Tibial nerve (tissue), 4 donors: ENCODE measurements at regions not wholly inside any gene's neighbourhood (a gene's known extent, or its start where the extent isn't known, plus 50 kb on each side); places are given as distances from the start of the nearest gene placed in this dataset.

Experiments
- DNase-seq, 2 donors: peaks; one replicate each; pipeline ENCODE4 v3.0.0-alpha.2; 2019; ENCODE audit warnings: low spot score in 2 of 2
- H3K27ac ChIP-seq, 4 donors: fragments of 200-600 bp; sonication (generic) in 3 of 4; one replicate each; pipeline ENCODE4 v1.5.1; 2017 to 2019; ENCODE audit warnings: mild to moderate bottlenecking in 1 of 4
- H3K27me3 ChIP-seq, 2 donors: fragments of 200-600 bp; sonication (generic) in 1 of 2; one replicate each; pipeline versions ENCODE4 v1.5.1 to v1.6.0; 2017 to 2019
- H3K36me3 ChIP-seq, 3 donors: fragments of 200-600 bp; sonication (generic); one replicate each; pipeline ENCODE4 v1.5.1; 2018 to 2019
- H3K4me1 ChIP-seq, 4 donors: fragments of 200-600 bp; sonication (generic) in 3 of 4; one replicate each; pipeline ENCODE4 v1.5.1; 2017 to 2019
- H3K4me3 ChIP-seq, 4 donors: fragments of 200-600 bp; sonication (generic) in 3 of 4; one replicate each; pipeline ENCODE4 v1.5.1; 2017 to 2019; ENCODE audit warnings: mild to moderate bottlenecking in 1 of 4, moderate library complexity in 1 of 4
- H3K9me3 ChIP-seq, 4 donors: fragments of 200-600 bp; sonication (generic) in 3 of 4; one replicate each; pipeline ENCODE4 v1.5.1; 2017 to 2019
- EP300 ChIP-seq, 2 donors: sonication (generic); formaldehyde crosslinking; IDR thresholded peaks; one replicate each; pipeline ENCODE4 v1.6.1; 2017; ENCODE audit warnings: antibody characterized with exemption in 2 of 2, mild to moderate bottlenecking in 1 of 2
- POLR2A ChIP-seq, 2 donors: fragments of 450-650 bp; IDR thresholded peaks; one replicate each; pipeline ENCODE4 v1.6.1; 2017; ENCODE audit warnings: antibody characterized with exemption in 2 of 2, mild to moderate bottlenecking in 2 of 2, moderate library complexity in 2 of 2
- WGBS, 2 donors: methylation state at CpG; one replicate each; pipeline ENCODE4 v1.1.5; 2018; 5-methylcytosine and 5-hydroxymethylcytosine counted together
- TF ChIP-seq, protein P1 (sequence below), 5 experiments: fragments of 200-600 bp in 3 of 5; fragments of 450-650 bp in 2 of 5; sonication (generic) in 3 of 5; IDR thresholded peaks; one replicate each; pipeline ENCODE4 v1.5.1; 2016 to 2019; ENCODE audit warnings: antibody characterized with exemption in 5 of 5, mild to moderate bottlenecking in 3 of 5, moderate library complexity in 2 of 5

DNA sequence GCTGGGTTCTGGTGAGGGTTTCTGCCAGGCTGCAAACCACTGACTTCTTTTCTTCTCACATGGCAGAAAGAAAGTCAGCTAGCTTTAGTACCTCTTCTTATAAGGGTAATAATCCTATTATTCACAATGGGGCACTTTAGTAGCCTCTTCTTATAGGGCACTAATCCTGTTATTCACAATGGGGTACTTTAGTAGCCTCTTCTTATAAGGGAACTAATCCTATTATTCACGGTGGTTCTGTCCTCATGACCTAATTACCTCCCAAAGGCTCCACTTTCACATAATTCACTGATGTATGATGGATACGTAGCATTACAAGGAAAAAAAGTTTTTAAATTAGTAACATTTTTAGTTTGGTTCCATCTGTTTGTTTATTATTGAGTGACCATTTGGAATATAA, 671.3 kb downstream of the NSUN3 start:
- WGBS, 2 donors = 35% methylated on average over 2 of the region's 2 CpGs
- Histone ChIP-seq H3K27ac (no peak overlapping the region), H3K27me3 (no peaks in the 10 kb centered on the region), H3K4me1 (no peaks in the 10 kb centered on the region), H3K9me3 (no peaks in the 10 kb centered on the region), H3K36me3 (no peaks in the 10 kb centered on the region), H3K4me3 (no peak overlapping the region)
- TF ChIP-seq POLR2A (IDR thresholded peaks at IDR 0.05) = no peak
- DNase-seq = no peak

DNA sequence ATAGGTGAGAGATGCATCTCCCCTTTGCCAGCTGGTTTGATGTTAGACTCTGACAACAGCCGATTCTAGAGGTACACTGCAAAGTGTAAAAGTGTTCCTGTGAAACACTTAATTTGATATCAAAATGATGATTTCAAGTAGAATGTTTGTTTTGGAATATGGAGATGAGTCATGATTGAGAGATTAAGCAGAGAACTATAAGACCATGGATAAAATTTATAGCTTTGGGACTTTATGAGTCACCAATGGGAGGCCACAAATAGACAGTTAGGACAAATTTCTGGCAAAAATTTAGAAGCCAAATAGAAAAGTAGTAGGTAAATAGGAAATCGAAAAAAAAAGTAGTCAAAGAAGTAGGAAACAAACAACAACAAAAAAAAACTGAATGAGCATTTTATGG, 672.5 kb downstream of the NSUN3 start:
- Histone ChIP-seq H3K27ac (no peak overlapping the region), H3K36me3 (no peaks in the 10 kb centered on the region), H3K4me1 (no peaks in the 10 kb centered on the region), H3K9me3 (no peaks in the 10 kb centered on the region), H3K4me3 (no peak overlapping the region), H3K27me3 (no peaks in the 10 kb centered on the region)
- TF ChIP-seq EP300 (IDR thresholded peaks at IDR 0.05) (no peak), POLR2A (IDR thresholded peaks at IDR 0.05) (no peak)
- TF ChIP-seq, protein P1, sequence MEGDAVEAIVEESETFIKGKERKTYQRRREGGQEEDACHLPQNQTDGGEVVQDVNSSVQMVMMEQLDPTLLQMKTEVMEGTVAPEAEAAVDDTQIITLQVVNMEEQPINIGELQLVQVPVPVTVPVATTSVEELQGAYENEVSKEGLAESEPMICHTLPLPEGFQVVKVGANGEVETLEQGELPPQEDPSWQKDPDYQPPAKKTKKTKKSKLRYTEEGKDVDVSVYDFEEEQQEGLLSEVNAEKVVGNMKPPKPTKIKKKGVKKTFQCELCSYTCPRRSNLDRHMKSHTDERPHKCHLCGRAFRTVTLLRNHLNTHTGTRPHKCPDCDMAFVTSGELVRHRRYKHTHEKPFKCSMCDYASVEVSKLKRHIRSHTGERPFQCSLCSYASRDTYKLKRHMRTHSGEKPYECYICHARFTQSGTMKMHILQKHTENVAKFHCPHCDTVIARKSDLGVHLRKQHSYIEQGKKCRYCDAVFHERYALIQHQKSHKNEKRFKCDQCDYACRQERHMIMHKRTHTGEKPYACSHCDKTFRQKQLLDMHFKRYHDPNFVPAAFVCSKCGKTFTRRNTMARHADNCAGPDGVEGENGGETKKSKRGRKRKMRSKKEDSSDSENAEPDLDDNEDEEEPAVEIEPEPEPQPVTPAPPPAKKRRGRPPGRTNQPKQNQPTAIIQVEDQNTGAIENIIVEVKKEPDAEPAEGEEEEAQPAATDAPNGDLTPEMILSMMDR (IDR thresholded peaks at IDR 0.05) = no peak
- no peak for DNase-seq
- 62 to 73% methylated on average over 2 of the region's 2 CpGs for WGBS, 2 donors

DNA sequence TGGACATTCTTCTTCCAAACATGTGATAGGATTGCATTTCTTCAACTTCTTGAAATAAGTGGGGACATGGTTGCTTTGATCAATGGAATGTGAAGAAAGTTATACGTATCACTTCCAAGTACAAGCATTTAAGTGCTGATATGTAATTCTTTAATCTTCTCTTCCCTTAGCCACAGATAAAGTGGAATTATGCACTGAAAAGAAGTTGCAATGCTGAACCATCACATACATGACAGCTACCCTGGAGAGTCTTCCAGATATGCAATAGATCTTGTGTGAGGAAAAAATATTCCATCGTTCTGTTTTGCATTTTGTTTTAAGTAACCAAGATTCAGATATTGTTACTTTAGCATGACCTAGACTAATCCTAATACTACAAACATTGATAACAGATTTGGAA, 674.3 kb downstream of the NSUN3 start:
- Histone ChIP-seq H3K27ac (no peak overlapping the region), H3K4me1 (no peaks in the 10 kb centered on the region), H3K36me3 (no peaks in the 10 kb centered on the region), H3K27me3 (no peaks in the 10 kb centered on the region), H3K4me3 (no peak overlapping the region), H3K9me3 (no peaks in the 10 kb centered on the region)
- no peak for DNase-seq
- 83 to 93% methylated on average over 2 of the region's 2 CpGs for WGBS, 2 donors
- TF ChIP-seq, protein P1 (IDR thresholded peaks at IDR 0.05) = no peak
- TF ChIP-seq POLR2A (IDR thresholded peaks at IDR 0.05) (no peak), EP300 (IDR thresholded peaks at IDR 0.05) (no peak)

DNA sequence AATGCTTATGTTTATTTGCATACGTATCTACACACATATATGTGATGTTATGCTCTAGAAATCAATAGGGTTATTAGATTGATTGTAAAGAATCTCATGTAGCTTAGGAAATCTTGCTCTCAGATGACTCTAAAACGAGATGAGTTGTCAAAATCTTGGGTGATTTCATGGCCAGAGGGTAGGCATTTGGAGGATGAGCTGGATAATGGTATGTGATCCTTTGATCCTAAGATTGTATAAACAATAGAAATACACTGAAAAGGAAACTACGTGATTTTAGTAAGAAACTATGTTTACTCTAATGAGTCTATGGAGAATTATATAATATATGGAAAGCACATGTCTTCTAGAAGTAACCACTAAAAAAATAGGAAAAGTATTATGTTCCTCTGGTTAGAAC, 676.6 kb downstream of the NSUN3 start:
- Histone ChIP-seq H3K9me3 (no peaks in the 10 kb centered on the region), H3K27ac (no peak overlapping the region), H3K4me3 (no peak overlapping the region), H3K4me1 (no peaks in the 10 kb centered on the region), H3K36me3 (no peaks in the 10 kb centered on the region), H3K27me3 (no peaks in the 10 kb centered on the region)
- TF ChIP-seq, protein P1 (IDR thresholded peaks at IDR 0.05) = no peak
- TF ChIP-seq POLR2A (IDR thresholded peaks at IDR 0.05) (no peak), EP300 (IDR thresholded peaks at IDR 0.05) (no peak)
- WGBS, 2 donors = 55 to 57% methylated on average over 3 of the region's 3 CpGs
- DNase-seq = no peak

DNA sequence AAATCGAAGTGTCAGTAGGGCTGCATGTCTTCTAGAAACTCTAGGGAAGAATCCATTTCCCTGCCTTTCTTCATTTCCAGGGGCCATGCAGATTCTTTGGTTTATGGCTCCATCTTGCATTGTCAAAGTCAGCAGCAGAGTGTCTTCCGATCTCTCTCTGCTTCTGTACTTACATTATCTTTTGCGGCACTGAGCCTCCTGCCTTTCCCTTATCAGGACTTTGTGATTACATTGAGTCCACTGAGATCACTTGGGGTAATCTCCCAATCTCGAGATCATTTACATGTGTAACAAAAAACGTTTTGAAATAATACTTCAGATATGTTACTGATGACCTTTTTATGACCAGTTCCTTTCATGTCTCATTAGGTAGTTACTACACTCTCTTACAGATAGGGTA, 695.9 kb downstream of the NSUN3 start:
- 72 to 75% methylated on average over 5 of the region's 5 CpGs for WGBS, 2 donors
- H3K4me1 ChIP-seq = no peaks in the 10 kb centered on the region

More for the DNA sequence above, 695.9 kb downstream of the NSUN3 start:
- no peak for TF ChIP-seq EP300 (IDR thresholded peaks at IDR 0.05)
- TF ChIP-seq POLR2A (IDR thresholded peaks at IDR 0.05) = no peak
- TF ChIP-seq, protein P1 (IDR thresholded peaks at IDR 0.05) = no peak
- Histone ChIP-seq H3K36me3 (no peaks in the 10 kb centered on the region), H3K27me3 (no peaks in the 10 kb centered on the region), H3K4me3 (no peak overlapping the region), H3K27ac (no peak overlapping the region), H3K9me3 (no peaks in the 10 kb centered on the region)
- no peak for DNase-seq
